OCI-LY7 (cell line): ENCODE measurements at regions not wholly inside any gene's neighbourhood (a gene's known extent, or its start where the extent isn't known, plus 50 kb on each side); places are given as distances from the start of the nearest gene placed in this dataset.

Experiments
- BruUV-seq: library from RNA; stranded (reverse); fragments of 400-500 nt; replicated peaks from 2 replicates; lab custom pipeline; 2021; lab: Mats Ljungman, UMichigan
- CTCF ChIA-PET: fragments of 300-600 bp; sonication (Branson Sonifier 250); formaldehyde crosslinking; loops from one replicate; lab custom pipeline; 2022; ENCODE audit warnings: antibody characterized with exemption; ENCODE audit not compliant: unreplicated experiment; lab: Charles Lee
- POLR2A ChIA-PET: fragments of 300-600 bp; sonication (Branson Sonifier 250); formaldehyde crosslinking; loops from one replicate; lab custom pipeline; 2022; ENCODE audit warnings: antibody characterized with exemption; lab: Charles Lee
- DNase-seq: peaks from one replicate; pipeline ENCODE4 v3.0.0-alpha.2; 2015; ENCODE audit warnings: low spot score
- H2AFZ ChIP-seq: fragments of 200-600 bp; sonication (generic), shearing (Covaris generic); 2 replicates; pipeline ENCODE4 v1.6.1; 2014; ENCODE audit warnings: mild to moderate bottlenecking, antibody characterized with exemption, low read length, moderate library complexity
- H3K27ac ChIP-seq: fragments of 200-600 bp; sonication (generic); 2 replicates; pipeline ENCODE4 v1.5.1; 2014; ENCODE audit warnings: mixed run types, low read depth, mild to moderate bottlenecking, moderate library complexity, low read length, inconsistent platforms; ENCODE audit not compliant: poor library complexity, severe bottlenecking
- H3K36me3 ChIP-seq: fragments of 200-600 bp; sonication (generic); 2 replicates; pipeline ENCODE4 v1.6.1; 2014; ENCODE audit warnings: mild to moderate bottlenecking, antibody characterized with exemption, low read length, moderate library complexity, mixed read lengths; ENCODE audit not compliant: insufficient read depth
- H3K4me1 ChIP-seq: fragments of 200-600 bp; sonication (generic); 2 replicates; pipeline ENCODE4 v1.5.1; 2014; ENCODE audit warnings: mild to moderate bottlenecking, low read length; ENCODE audit not compliant: insufficient read depth, poor library complexity, severe bottlenecking
- H3K4me2 ChIP-seq: fragments of 200-600 bp; sonication (generic); 2 replicates; pipeline ENCODE4 v1.6.1; 2014; ENCODE audit warnings: mild to moderate bottlenecking, low read length
- H3K4me3 ChIP-seq: fragments of 200-600 bp; sonication (generic); 2 replicates; pipeline ENCODE4 v1.5.1; 2014; ENCODE audit warnings: mild to moderate bottlenecking, low read depth, low read length; ENCODE audit not compliant: poor library complexity, severe bottlenecking
- H3K79me2 ChIP-seq: fragments of 200-600 bp; sonication (generic); 2 replicates; pipeline ENCODE4 v1.6.1; 2016; ENCODE audit warnings: low read depth, mild to moderate bottlenecking, low read length, moderate library complexity, mixed read lengths; ENCODE audit not compliant: insufficient read depth
- H3K9me2 ChIP-seq: fragments of 200-600 bp; sonication (generic); 2 replicates; pipeline ENCODE4 v1.6.1; 2016; ENCODE audit warnings: mild to moderate bottlenecking, low read length, mixed read lengths; ENCODE audit not compliant: insufficient read depth
- H3K9me3 ChIP-seq: fragments of 200-600 bp; sonication (generic); 2 replicates; pipeline ENCODE4 v1.6.1; 2014; ENCODE audit warnings: mild to moderate bottlenecking, mixed run types, low read length, mixed read lengths
- H4K20me1 ChIP-seq: fragments of 200-600 bp; sonication (generic); 2 replicates; pipeline ENCODE4 v1.6.1; 2014; ENCODE audit warnings: mild to moderate bottlenecking, antibody characterized with exemption, low read length, moderate library complexity, mixed read lengths; ENCODE audit not compliant: insufficient read depth
- CTCF ChIP-seq: fragments of 200-600 bp; sonication (generic); conservative IDR thresholded peaks from 2 replicates; pipeline ENCODE4 v1.5.1; 2014; ENCODE audit warnings: mild to moderate bottlenecking, antibody characterized with exemption, low read length, moderate library complexity, mixed read lengths
- EZH2phosphoT487 ChIP-seq: fragments of 200-600 bp; sonication (generic); IDR thresholded peaks from 2 replicates; pipeline ENCODE4 v1.6.1; 2018; ENCODE audit warnings: low read depth, borderline replicate concordance, mild to moderate bottlenecking, mixed run types, antibody characterized with exemption, low read length, moderate library complexity, mixed read lengths
- intact Hi-C: fragments of 100-400 bp; cut with micrococcal nuclease; formaldehyde crosslinking; loops from one replicate; pipeline ENCODE4 v1.10.0; 2022; ENCODE audit not compliant: unreplicated experiment

- POLR2A ChIA-PET = no interaction called here
Observed at GRCh38 chr19:29121684-29122083, 91.3 kb downstream of the UQCRFS1 start.

GRCh38 chr19:29120466-29120865 is 92.5 kb downstream of the UQCRFS1 start:
- TF ChIP-seq CTCF = no peak
- TF ChIP-seq EZH2phosphoT487 = no peak
- BruUV-seq = no TSS peak
- Histone ChIP-seq H3K9me3 (no peaks in the 10 kb centered on the region), H3K4me3 (no peak overlapping the region), H3K36me3 (no peaks in the 10 kb centered on the region), H3K4me2 (no peak overlapping the region), H2AFZ (no peak overlapping the region), H4K20me1 (no peaks in the 10 kb centered on the region), H3K79me2 (no peaks in the 10 kb centered on the region), H3K27ac (no peak overlapping the region), H3K4me1 (no peaks in the 10 kb centered on the region), H3K9me2 (no peaks in the 10 kb centered on the region)
- no peak for DNase-seq
- ChIA-PET CTCF (no interaction called here), POLR2A (no interaction called here)
- intact Hi-C loops = no loop called here

More at GRCh38 chr19:29121684-29122083, 91.3 kb downstream of the UQCRFS1 start:
- no peak for TF ChIP-seq EZH2phosphoT487
- TF ChIP-seq CTCF = peak; percentile 64
- Histone ChIP-seq H3K4me2 (no peak overlapping the region), H3K9me3 (no peaks in the 10 kb centered on the region), H3K79me2 (no peaks in the 10 kb centered on the region), H3K9me2 (no peaks in the 10 kb centered on the region), H2AFZ (no peak overlapping the region), H4K20me1 (no peaks in the 10 kb centered on the region), H3K27ac (no peak overlapping the region), H3K36me3 (no peaks in the 10 kb centered on the region), H3K4me1 (no peaks in the 10 kb centered on the region), H3K4me3 (no peak overlapping the region)
- intact Hi-C loops = no loop called here
- no peak for DNase-seq
- CTCF ChIA-PET = no interaction called here
- no TSS peak for BruUV-seq

- TF ChIP-seq CTCF (no peak), EZH2phosphoT487 (no peak)
- no peaks in the 10 kb centered on the region for H4K20me1 ChIP-seq
- no TSS peak for BruUV-seq
- no peak for DNase-seq
- intact Hi-C loops = no loop called here
- no peak overlapping the region for H3K4me3 ChIP-seq
- no peaks in the 10 kb centered on the region for H3K79me2 ChIP-seq
- POLR2A ChIA-PET = no interaction called here
- H3K27ac ChIP-seq = no peak overlapping the region
- H3K36me3 ChIP-seq = no peaks in the 10 kb centered on the region
- no peaks in the 10 kb centered on the region for H3K9me3 ChIP-seq
- no peak overlapping the region for H2AFZ ChIP-seq
- H3K9me2 ChIP-seq = no peaks in the 10 kb centered on the region
- no peak overlapping the region for H3K4me2 ChIP-seq
- H3K4me1 ChIP-seq = no peaks in the 10 kb centered on the region
- CTCF ChIA-PET = no interaction called here
Observed at GRCh38 chr19:29119590-29119989, 93.4 kb downstream of the UQCRFS1 start.
